IPS-20b (cell line): ENCODE measurements at regions not wholly inside any gene's neighbourhood (a gene's known extent, or its start where the extent isn't known, plus 50 kb on each side); places are given as distances from the start of the nearest gene placed in this dataset.

ENCODE experiments used
- H3K27ac ChIP-seq: one replicate; pipeline ENCODE4 v1.5.1; 2013; ENCODE audit warnings: low read length
- H3K27me3 ChIP-seq: 2 replicates; pipeline ENCODE4 v1.6.1; 2013; ENCODE audit warnings: mild to moderate bottlenecking, low read length, inconsistent platforms; ENCODE audit not compliant: insufficient read depth
- H3K36me3 ChIP-seq: 2 replicates; pipeline ENCODE4 v1.6.1; 2013; ENCODE audit warnings: low read depth, mild to moderate bottlenecking, inconsistent platforms, low read length, moderate library complexity; ENCODE audit not compliant: insufficient read depth
- H3K4me1 ChIP-seq: 2 replicates; pipeline ENCODE4 v1.6.1; 2013; ENCODE audit warnings: mild to moderate bottlenecking, control low read depth, inconsistent platforms, low read length, moderate library complexity; ENCODE audit not compliant: insufficient read depth
- H3K4me3 ChIP-seq: 2 replicates; pipeline ENCODE4 v1.5.1; 2013; ENCODE audit warnings: mild to moderate bottlenecking, low read length, inconsistent platforms
- H3K9ac ChIP-seq: 2 replicates; pipeline ENCODE4 v1.6.1; 2013; ENCODE audit warnings: low read depth, mild to moderate bottlenecking, inconsistent platforms, low read length, moderate library complexity
- H3K9me3 ChIP-seq: 2 replicates; pipeline ENCODE4 v1.6.1; 2013; ENCODE audit warnings: mild to moderate bottlenecking, low read depth, low read length, inconsistent platforms; ENCODE audit not compliant: insufficient read depth

DNA sequence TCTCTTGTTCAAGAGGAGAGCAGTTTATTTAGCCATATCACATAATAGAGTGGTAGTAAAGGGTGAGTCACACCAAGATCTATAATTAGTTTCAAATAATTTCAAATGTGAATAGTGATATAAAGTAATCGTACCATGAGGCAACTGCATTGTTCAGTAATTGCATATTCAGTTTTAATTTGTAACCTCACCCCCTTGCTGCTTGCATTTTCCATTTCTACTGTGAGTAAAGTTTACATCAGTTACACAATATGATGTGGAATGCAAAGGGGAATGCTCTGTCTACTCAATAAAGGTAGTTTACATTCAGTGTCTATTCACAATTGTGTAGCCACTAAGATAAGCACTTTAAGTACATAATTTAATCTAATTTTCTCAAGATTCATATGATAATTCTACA lies 1695.7 kb upstream of the SPRY2 start:
- no peaks in the 10 kb centered on the region for H3K36me3 ChIP-seq
- H3K4me3 ChIP-seq: no peak overlapping the region
- peaks cover 4% of the 10 kb centered on the region; the same call in 1 of the 2 replicates for H3K9me3 ChIP-seq
- H3K27ac ChIP-seq: no peak overlapping the region
- H3K4me1 ChIP-seq: no peaks in the 10 kb centered on the region
- no peak overlapping the region for H3K9ac ChIP-seq
- H3K27me3 ChIP-seq: no peaks in the 10 kb centered on the region

- Histone ChIP-seq H3K9ac (peak overlapping the region; percentile 44; the same call in 1 of the 2 replicates), H3K4me3 (0 out of 2 replicates have a peak overlapping the region, but pooled peaks have one; percentile 22), H3K27ac (no peak overlapping the region)
These were observed 1670.4 kb upstream of the SPRY2 start for GRCh38 chr13:82011355-82011754.

GRCh38 chr13:82010780-82011179 lies 1669.9 kb upstream of the SPRY2 start:
- Histone ChIP-seq H3K27me3 (no peaks in the 10 kb centered on the region), H3K9ac (no peak overlapping the region), H3K36me3 (no peaks in the 10 kb centered on the region), H3K4me3 (no peak overlapping the region), H3K27ac (no peak overlapping the region), H3K9me3 (no peaks in the 10 kb centered on the region), H3K4me1 (peaks cover 18% of the 10 kb centered on the region)

More at GRCh38 chr13:82011355-82011754, 1670.4 kb upstream of the SPRY2 start:
- Histone ChIP-seq H3K36me3 (no peaks in the 10 kb centered on the region), H3K27me3 (no peaks in the 10 kb centered on the region), H3K4me1 (peaks cover 18% of the 10 kb centered on the region), H3K9me3 (no peaks in the 10 kb centered on the region)

DNA sequence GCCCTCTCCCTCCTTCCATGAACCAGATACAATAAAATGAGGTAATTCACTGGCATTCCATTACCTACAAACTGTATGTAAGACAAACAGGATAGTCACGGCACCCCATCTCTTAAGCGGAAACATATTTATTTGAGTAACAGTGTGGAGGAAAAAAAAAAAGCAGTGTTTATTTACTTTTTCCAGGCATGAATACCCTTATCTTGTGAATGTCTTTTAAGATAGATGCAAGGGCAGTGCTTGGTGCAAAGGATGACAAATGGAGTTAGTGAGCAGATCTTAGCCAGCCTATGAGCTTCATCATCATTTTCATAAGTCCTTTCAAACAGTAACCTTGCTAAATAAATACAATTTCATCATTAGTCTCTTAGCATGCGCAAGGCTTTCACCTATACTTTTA lies 1661.8 kb upstream of the SPRY2 start:
- H3K27ac ChIP-seq: no peak overlapping the region
- H3K9me3 ChIP-seq: no peaks in the 10 kb centered on the region
- no peaks in the 10 kb centered on the region for H3K4me1 ChIP-seq
- H3K9ac ChIP-seq: no peak overlapping the region
- H3K27me3 ChIP-seq: no peaks in the 10 kb centered on the region
- H3K36me3 ChIP-seq: no peaks in the 10 kb centered on the region
- H3K4me3 ChIP-seq: no peak overlapping the region

GRCh38 chr13:81995316-81995715 lies 1654.4 kb upstream of the SPRY2 start:
- H3K9me3 ChIP-seq: no peaks in the 10 kb centered on the region
- H3K4me1 ChIP-seq: peaks cover 18% of the 10 kb centered on the region
- H3K27ac ChIP-seq: no peak overlapping the region
- H3K4me3 ChIP-seq: no peak overlapping the region
- no peak overlapping the region for H3K9ac ChIP-seq
- no peaks in the 10 kb centered on the region for H3K36me3 ChIP-seq
- H3K27me3 ChIP-seq: no peaks in the 10 kb centered on the region

GRCh38 chr13:81990652-81991051 lies 1649.7 kb upstream of the SPRY2 start:
- no peak overlapping the region for H3K4me3 ChIP-seq
- no peaks in the 10 kb centered on the region for H3K9me3 ChIP-seq
- H3K27me3 ChIP-seq: peaks cover 19% of the 10 kb centered on the region; the same call in 1 of the 2 replicates
- H3K27ac ChIP-seq: no peak overlapping the region
- peaks cover 44% of the 10 kb centered on the region for H3K4me1 ChIP-seq
- H3K36me3 ChIP-seq: no peaks in the 10 kb centered on the region
- H3K9ac ChIP-seq: no peak overlapping the region

GRCh38 chr13:81988567-81988966 lies 1647.6 kb upstream of the SPRY2 start:
- H3K36me3 ChIP-seq: no peaks in the 10 kb centered on the region
- H3K27me3 ChIP-seq: peaks cover 19% of the 10 kb centered on the region; the same call in 1 of the 2 replicates
- H3K4me1 ChIP-seq: peaks cover 37% of the 10 kb centered on the region
- H3K27ac ChIP-seq: no peak overlapping the region
- no peak overlapping the region for H3K4me3 ChIP-seq
- H3K9ac ChIP-seq: no peak overlapping the region
- no peaks in the 10 kb centered on the region for H3K9me3 ChIP-seq

GRCh38 chr13:81987677-81988357 lies 1646.9 kb upstream of the SPRY2 start:
- peak overlapping the region; percentile 28 for H3K4me3 ChIP-seq
- peaks cover 19% of the 10 kb centered on the region; the same call in 1 of the 2 replicates for H3K27me3 ChIP-seq
- H3K27ac ChIP-seq: no peak overlapping the region
- no peak overlapping the region for H3K9ac ChIP-seq
- peaks cover 37% of the 10 kb centered on the region for H3K4me1 ChIP-seq
- H3K9me3 ChIP-seq: no peaks in the 10 kb centered on the region
- no peaks in the 10 kb centered on the region for H3K36me3 ChIP-seq

- H3K9me3 ChIP-seq: no peaks in the 10 kb centered on the region
- H3K27me3 ChIP-seq: peaks cover 19% of the 10 kb centered on the region; the same call in 1 of the 2 replicates
- peak overlapping the region; percentile 28 for H3K4me3 ChIP-seq
- H3K27ac ChIP-seq: no peak overlapping the region
- no peaks in the 10 kb centered on the region for H3K36me3 ChIP-seq
- no peak overlapping the region for H3K9ac ChIP-seq
- H3K4me1 ChIP-seq: peaks cover 37% of the 10 kb centered on the region
These were observed 1646.2 kb upstream of the SPRY2 start for GRCh38 chr13:81987159-81987558.

DNA sequence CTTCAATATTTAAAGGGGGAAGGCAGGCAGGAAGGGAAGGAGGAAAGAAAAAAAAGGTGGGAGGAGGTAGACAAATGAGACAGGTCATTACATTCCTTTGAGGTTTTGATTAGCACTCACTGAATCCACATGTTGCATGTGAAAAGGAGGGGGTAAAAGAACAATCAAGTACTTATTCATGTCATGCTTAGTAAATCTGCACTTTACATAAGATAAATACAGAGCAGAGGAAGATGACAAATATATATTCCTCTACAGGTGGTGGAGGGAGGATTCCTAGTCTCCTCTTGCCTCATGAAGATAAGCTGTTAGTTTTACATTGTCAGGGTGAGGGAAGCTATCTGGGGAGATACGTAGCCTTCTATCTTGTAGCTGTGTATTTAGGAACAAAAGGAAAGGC lies 1645.4 kb upstream of the SPRY2 start:
- Histone ChIP-seq H3K36me3 (no peaks in the 10 kb centered on the region), H3K9me3 (no peaks in the 10 kb centered on the region), H3K27me3 (peaks cover 19% of the 10 kb centered on the region; the same call in 1 of the 2 replicates), H3K4me3 (no peak overlapping the region), H3K4me1 (peaks cover 36% of the 10 kb centered on the region), H3K27ac (no peak overlapping the region), H3K9ac (no peak overlapping the region)

GRCh38 chr13:81957121-81957520 lies 1616.2 kb upstream of the SPRY2 start:
- H3K36me3 ChIP-seq: no peaks in the 10 kb centered on the region
- no peaks in the 10 kb centered on the region for H3K27me3 ChIP-seq
- H3K27ac ChIP-seq: no peak overlapping the region
- H3K9ac ChIP-seq: no peak overlapping the region
- no peaks in the 10 kb centered on the region for H3K4me1 ChIP-seq
- H3K9me3 ChIP-seq: no peaks in the 10 kb centered on the region
- no peak overlapping the region for H3K4me3 ChIP-seq

DNA sequence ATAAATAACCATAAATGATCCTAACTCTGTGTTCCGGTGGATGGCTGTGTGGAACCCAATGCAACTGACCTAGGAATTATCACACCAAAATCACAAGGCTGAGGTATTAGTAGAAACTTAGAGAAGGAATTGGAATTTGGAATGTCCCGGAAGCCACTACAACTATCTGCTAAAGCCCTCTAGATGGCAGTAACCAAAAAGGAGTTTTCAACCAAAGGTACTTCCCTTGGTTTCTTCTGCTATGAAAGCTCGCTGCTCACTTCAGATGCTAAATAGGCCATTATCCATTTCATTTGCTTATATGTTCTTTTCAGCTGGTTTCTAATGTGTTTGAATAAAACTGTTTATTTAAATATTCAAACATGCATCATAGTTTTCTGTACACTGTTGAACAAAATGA lies 1589.1 kb upstream of the SPRY2 start:
- Histone ChIP-seq H3K4me1 (peaks cover 7% of the 10 kb centered on the region; the same call in 1 of the 2 replicates), H3K27me3 (no peaks in the 10 kb centered on the region), H3K27ac (no peak overlapping the region), H3K4me3 (no peak overlapping the region), H3K9ac (no peak overlapping the region), H3K36me3 (no peaks in the 10 kb centered on the region), H3K9me3 (no peaks in the 10 kb centered on the region)
